ENCODE measurements at regions not wholly inside any gene's neighbourhood (a gene's known extent, or its start where the extent isn't known, plus 50 kb on each side); places are given as distances from the start of the nearest gene placed in this dataset.

- no peak for DNase-seq (ENCODE audit: low spot score)
Observed at GRCh38 chr6:15023448-15023847, 222.4 kb upstream of the JARID2 start.

DNA sequence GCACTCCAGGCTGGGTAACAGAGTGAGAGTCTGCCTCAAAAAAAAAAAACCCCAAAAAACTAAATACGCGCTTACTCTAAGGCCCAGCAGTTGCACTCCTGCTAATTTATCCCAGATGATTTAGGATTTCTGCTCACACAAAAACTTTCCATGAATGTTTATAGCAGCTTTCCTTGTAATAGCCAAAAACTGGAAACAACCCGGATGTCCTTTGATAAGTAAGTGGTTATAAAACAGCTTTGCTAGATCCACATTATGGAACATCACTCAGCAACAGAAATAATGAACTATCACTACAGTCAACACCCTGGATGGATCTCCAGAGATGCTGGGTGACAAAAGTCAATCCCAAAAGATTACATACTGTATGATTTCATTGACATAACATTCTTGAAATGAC lies 220.4 kb upstream of the JARID2 start:
- DNase-seq (ENCODE audit: low spot score): no peak

GRCh38 chr6:15026832-15027231 lies 219.0 kb upstream of the JARID2 start:
- no peak for DNase-seq (ENCODE audit: low spot score)

DNA sequence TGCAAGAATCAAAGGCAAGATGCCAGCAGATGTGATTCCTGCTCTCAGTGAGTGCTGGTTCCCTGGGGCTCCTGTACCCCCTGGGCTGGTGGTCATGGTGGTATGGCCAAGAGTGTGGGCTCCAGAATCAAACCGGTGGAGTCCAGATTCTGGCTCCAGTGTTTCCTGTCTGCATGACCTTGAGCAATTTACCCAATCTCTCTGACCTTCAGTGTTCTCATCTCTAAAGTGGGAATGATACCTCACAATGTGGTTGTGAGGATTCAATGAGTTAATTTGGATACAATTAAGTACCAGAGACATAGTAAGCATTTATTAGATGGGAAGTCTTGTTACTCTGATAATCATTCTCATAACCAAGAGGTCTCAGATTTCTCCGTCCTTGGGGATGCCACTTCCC lies 218.4 kb upstream of the JARID2 start:
- DNase-seq (ENCODE audit: low spot score): no peak

GRCh38 chr6:15032015-15032414 lies 213.9 kb upstream of the JARID2 start:
- no peak for DNase-seq (ENCODE audit: low spot score)

DNA sequence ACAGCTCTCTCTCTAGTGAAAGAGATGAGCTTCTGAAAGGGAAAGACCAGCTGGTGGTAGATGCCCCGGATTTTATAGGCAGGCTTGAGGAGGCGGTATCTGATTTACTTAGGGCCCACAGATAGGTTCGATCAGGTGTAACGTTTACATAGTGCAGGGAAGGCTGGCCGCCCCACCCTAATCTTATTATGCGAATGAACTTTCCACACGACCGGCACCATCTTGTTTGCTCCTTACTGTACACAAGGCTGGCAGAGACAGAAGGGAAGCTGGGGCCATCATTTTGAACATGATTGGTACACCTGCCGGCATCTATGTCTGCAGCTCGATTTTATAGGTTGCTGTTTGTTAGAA lies 212.0 kb upstream of the JARID2 start:
- DNase-seq (ENCODE audit: low spot score): no peak

DNA sequence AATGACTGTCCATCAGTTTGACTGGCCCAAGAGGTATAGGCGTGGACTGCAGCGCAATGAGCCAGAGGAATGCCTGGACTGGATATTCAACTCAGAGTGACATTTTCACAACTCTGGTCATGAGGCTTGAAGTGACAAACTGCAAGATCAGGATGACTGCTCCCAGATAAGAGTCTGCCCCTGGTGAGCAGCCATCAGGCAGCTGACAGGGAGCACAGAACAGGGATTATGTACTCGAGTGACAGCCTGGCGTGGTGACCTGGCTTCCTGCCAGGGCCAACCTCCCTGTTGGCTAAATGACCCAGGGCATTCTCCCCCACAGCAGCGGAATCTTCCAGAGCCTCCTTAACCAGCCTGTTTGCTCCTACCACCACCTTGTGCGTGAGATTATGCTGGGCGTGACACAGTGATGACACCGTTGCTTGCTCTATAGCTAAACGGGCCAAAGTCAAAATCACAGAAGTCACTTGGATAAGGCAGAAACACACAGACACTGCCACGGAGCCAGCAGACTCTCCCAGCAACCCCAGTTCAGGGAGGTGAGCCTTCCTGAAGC lies 209.1 kb upstream of the JARID2 start:
- no peak for DNase-seq (ENCODE audit: low spot score)

DNA sequence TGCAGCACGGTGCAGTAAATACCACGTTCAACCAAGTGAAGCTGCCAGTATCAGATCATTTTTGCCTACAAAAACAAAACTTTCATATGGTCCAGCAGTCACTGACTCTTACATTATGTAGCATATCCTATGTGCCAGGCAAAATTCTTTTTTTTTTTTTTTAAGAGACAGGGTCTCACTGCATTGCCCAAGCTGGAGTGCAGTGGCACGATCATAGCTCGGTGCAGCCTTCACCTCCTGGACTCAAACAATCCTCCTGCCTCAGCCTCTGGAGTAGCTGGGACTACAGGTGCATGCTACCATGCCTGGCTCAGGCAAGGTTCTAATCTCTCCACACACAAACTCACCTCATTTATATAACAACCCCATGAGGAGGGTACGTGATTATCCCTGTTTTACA lies 208.6 kb upstream of the JARID2 start:
- DNase-seq (ENCODE audit: low spot score): no peak

DNA sequence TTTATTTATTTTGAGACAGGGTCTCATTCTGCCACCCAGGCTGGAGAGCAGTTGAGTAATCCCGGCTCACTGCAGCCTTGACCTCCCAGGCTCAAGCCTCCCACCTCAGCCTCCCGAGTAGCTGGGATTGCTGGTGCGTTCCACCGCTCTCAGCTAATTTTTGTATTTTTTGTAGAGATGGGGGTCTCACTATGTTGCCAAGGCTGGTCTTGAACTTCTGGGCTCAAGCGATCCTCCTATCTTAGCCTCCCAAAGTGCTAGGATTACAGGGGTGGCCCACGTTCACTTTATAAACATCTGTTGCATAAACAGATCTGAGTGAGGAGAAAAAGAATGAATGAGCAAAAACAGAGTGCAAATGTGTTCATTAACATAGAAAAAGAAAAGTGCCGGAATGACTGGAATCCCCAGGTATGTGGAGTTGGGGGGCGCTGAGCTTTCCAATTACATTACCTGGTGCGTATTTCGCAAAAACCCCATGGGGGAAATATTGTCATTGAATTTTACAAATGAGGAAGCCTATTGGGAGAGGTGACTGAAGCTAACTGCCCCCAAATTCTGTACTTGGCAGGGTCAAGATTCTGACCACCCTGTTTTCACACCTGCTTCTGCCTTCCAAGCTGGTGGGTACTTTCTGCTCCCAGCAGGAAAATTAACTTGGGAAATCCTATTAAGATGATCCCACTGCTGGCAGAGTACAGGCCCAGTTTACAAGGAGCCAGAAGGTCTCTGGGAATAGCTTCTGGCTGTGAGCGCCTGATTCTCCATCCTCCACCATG lies 207.7 kb upstream of the JARID2 start:
- DNase-seq (ENCODE audit: low spot score): no peak

DNA sequence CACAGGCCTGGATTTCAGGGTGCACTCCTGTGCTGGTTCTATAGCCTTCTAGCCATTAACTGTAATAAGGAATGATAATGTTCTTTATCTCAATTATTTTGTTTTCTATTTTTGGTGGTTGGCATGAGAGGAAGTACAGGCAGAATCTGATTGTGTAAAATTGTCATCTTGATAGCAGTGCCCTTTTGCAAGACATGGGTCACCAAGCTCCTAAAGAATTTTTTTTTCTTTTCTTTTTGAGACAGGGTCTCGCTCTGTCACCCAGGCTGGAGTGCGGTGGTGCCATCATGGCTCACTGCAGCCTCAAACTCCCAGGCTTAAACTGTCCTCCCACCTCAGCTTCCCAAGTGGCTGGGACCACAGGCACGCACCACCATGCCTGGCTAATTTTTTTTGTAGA lies 206.7 kb upstream of the JARID2 start:
- no peak for DNase-seq (ENCODE audit: low spot score)

DNA sequence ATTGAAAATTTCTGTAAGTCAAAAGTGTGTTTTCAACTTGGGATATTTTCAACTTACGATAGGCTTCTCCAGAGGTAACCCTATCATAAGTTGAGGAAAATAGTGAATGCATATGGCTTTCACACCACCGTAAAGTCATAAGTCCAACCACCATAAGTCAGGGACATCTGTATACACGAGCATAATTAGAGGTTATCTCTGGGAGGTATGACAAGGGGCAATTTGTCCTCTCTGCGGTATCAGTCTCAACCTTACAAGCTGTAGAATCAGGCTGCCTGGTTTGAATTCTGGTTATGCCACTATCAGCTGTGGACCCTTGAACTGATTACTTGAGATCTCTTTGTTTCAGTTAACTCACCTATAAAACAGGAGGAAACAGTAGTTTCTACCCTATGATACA lies 202.9 kb upstream of the JARID2 start:
- DNase-seq (ENCODE audit: low spot score): no peak

GRCh38 chr6:15044146-15044882 lies 201.6 kb upstream of the JARID2 start:
- no peak for DNase-seq (ENCODE audit: low spot score)

DNA sequence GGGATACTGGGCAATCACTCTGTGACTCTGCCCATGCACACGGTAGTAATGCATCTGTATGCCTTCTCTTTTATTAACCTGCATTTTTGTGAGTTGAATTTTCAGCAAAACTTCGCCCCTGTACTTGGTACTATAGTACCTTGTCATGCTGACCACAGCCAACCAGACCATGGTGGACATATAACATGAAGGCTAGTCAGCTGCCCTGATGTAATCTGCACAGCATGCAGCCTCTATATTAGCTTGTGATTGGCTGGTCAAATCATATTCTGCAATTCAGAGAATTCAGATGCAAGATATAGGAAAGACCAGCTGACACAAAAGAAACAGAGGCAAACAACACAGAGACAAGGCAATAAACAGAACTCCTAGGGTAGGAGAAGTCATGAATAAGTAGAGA lies 200.9 kb upstream of the JARID2 start:
- no peak for DNase-seq (ENCODE audit: low spot score)

- no peak for DNase-seq (ENCODE audit: low spot score)
Observed at GRCh38 chr6:15046751-15047150, 199.1 kb upstream of the JARID2 start.

DNA sequence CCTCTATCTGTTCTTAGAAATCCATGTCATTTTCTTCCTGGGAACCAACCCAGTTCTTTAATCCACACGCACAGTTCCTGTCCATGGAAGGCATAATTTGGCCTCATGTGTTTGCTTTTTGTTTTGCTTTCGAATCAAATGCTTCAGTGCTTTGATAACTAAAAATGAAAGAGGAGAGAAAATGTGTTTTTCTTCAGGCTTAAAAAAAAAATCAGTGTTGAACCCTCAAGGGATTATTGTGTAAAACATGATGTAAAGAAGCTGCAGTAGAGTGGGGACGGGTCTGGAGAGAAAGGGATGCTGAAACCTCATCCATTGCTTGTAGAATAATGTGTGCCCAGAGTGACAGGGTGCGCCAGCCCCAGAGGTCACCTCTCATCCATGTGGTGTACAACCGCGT lies 197.5 kb upstream of the JARID2 start:
- no peak for DNase-seq (ENCODE audit: low spot score)

DNA sequence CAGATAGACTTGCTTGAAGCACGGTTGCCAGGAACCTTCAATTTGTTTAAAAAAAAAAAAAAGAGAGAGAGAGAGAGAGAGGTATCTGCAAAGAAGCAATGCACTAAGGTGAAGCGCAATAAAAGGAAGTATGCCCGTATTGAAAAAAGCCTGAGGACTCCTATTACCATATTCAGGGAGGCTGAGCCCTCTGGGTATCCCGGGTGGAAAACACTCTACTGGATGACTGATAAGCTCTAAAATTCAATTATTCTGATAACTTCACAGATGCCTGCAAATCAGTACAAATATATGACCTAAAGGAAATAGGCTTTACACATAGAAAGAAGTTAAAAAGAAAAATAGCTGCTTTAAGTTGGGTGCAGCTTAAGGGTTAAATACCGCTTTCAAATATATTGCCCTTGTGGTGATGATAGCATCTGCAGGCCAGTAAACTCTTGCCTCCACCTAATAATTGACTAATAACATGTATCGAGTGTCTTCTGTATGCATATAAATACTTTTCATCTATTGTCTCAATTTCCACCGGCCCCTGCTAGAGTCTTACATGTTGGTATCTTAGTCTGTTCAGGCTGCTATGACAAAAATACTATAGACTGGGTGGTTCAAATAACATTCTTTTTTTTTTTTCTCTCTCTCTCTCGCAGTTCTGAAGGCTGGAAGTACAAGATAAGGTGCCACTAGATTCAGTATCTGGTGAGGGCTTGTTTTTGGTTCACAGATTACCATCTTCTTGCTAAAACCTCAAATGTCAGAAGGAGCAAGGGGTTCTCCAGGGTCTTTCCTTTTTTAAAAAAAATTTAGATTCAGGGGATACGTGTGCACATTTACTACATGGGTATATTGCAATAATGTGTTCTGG lies 187.4 kb upstream of the JARID2 start:
- no peak for DNase-seq (ENCODE audit: low spot score)

- no peak for DNase-seq (ENCODE audit: low spot score)
Observed at GRCh38 chr6:15061180-15061641, 184.7 kb upstream of the JARID2 start.

- DNase-seq (ENCODE audit: low spot score): no peak
Observed at GRCh38 chr6:15061908-15062515, 183.9 kb upstream of the JARID2 start.

DNA sequence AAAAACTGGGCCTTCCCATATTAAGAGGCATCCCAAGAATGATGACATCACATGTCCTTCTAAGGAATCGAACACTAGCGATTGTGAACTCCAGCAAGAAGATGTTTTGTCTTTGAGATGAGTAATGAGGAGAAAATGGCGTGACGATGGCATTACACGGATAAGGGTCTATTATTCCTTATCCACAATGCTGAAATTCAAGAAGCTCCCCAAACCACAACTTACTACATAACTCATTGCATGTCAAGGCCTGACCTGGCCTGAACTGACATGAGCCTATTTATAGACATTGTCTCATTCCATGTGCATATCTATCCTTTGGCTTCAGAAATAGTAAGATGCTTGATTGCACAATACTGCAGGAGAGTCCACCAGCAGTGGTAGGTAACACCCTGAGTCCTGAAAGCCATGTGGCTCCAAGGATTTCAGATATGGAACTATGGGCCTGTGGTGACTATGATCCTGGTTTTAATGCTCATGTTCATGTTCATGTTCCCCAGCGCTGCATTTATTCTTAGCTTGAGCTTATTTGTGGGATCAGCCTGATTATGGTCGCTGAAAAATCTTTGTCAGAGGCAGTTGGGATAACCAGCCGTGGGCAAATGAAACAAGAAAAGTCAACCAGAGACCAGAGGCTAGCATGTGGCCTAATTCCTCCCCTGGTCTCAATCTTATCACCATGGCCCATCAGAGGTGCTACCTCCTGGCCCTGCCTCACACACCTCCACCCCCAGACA lies 183.2 kb upstream of the JARID2 start:
- DNase-seq (ENCODE audit: low spot score): no peak

- no peak for DNase-seq (ENCODE audit: low spot score)
Observed at GRCh38 chr6:15063253-15063853, 182.5 kb upstream of the JARID2 start.
